AG10803 (cell line): ENCODE measurements at regions not wholly inside any gene's neighbourhood (a gene's known extent, or its start where the extent isn't known, plus 50 kb on each side); places are given as distances from the start of the nearest gene placed in this dataset.

Experiments
- DNase-seq: peaks from one replicate; pipeline ENCODE4 v3.0.0; 2010; ENCODE audit warnings: low read depth
- H3K4me3 ChIP-seq: 2 replicates; pipeline ENCODE4 v1.5.1; 2011; ENCODE audit warnings: mild to moderate bottlenecking, low read length, control low read depth
- TF ChIP-seq, protein P1 (sequence below): conservative IDR thresholded peaks from 2 replicates; pipeline ENCODE4 v1.5.1; 2011; ENCODE audit warnings: mild to moderate bottlenecking, low read length, control low read depth, inconsistent platforms

DNA sequence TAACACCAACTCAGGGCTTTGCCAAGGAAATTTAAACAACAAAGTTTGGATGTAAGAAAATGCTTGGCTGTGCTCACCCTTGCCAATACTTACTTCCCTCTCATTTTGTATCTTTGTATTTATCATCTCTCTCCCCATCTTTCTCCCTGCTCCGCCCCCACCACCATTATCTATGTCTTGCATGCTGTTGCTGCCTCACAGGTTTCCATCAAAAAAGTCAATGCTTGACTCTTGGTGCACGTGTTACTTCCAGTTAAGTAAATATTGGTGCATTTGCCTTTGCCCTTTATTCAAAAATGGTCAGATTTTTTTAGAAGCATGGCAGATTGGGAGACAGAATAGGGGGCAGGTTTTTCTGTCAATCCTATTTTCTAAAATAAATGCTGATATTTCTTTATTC, 626.0 kb downstream of the ACTR3B start:
- TF ChIP-seq, protein P1, sequence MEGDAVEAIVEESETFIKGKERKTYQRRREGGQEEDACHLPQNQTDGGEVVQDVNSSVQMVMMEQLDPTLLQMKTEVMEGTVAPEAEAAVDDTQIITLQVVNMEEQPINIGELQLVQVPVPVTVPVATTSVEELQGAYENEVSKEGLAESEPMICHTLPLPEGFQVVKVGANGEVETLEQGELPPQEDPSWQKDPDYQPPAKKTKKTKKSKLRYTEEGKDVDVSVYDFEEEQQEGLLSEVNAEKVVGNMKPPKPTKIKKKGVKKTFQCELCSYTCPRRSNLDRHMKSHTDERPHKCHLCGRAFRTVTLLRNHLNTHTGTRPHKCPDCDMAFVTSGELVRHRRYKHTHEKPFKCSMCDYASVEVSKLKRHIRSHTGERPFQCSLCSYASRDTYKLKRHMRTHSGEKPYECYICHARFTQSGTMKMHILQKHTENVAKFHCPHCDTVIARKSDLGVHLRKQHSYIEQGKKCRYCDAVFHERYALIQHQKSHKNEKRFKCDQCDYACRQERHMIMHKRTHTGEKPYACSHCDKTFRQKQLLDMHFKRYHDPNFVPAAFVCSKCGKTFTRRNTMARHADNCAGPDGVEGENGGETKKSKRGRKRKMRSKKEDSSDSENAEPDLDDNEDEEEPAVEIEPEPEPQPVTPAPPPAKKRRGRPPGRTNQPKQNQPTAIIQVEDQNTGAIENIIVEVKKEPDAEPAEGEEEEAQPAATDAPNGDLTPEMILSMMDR, result no peak
- H3K4me3 ChIP-seq, result no peak overlapping the region
- DNase-seq, result no peak

DNA sequence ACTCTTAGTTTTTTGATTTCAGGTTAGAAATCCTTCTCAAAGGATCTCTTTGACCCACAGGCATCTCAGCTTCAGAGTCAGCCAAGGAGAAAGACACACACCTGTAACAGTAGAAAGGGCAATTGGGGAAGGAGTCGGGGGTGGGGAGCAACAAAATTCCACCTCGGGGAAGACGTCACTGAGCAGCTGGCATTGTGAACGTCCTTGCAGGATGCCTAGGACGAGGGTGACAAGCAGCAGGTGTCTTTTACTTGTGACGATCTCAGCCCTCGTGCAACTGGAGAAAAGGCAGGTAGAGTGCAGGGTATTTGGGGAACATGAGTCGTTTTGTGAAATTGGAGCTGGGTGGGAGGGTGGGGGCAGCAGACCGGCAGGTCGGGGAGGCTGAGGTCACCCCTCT, 627.0 kb downstream of the ACTR3B start:
- TF ChIP-seq, protein P1, result no peak
- no peak for DNase-seq
- no peak overlapping the region for H3K4me3 ChIP-seq

DNA sequence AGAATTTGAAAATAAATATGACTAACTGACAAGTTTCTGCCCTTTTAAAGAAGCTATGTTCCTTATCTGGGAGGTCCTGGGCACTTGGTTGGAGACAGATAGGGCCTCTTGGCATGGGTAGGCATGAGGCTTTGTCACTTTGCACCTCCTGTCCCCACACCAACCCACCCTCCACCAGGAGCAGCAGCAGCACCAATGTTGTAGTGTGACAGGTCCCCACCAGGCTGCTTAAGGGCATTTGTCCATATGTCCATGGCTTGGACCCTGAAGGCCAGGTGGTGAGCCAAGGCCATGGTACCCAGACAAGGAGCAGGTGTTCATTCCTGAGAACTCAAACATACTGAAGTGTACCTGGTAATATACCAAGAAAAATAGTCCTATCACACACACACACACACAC, 629.1 kb downstream of the ACTR3B start:
- no peak for DNase-seq
- H3K4me3 ChIP-seq, result no peak overlapping the region
- TF ChIP-seq, protein P1, result no peak

DNA sequence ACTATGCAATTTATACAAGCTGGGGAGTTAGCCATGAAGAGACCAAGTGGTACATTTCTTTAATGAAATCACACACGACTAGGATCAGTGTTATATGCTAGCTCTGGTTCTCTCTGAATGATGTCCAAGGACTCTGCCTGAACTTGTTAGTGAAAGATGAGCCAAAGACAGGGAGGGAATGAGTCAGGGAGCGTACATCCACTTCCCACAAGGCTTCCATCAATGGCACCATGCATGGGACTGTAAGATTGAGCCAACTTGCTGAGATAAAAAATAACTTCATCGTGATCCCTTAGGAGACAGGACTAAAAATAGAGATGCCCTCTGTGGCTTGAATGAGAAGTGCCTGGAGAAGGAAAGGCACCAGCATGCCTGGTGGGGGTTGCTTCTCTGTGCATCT, 629.7 kb downstream of the ACTR3B start:
- TF ChIP-seq, protein P1, result no peak
- H3K4me3 ChIP-seq, result no peak overlapping the region
- no peak for DNase-seq

DNA sequence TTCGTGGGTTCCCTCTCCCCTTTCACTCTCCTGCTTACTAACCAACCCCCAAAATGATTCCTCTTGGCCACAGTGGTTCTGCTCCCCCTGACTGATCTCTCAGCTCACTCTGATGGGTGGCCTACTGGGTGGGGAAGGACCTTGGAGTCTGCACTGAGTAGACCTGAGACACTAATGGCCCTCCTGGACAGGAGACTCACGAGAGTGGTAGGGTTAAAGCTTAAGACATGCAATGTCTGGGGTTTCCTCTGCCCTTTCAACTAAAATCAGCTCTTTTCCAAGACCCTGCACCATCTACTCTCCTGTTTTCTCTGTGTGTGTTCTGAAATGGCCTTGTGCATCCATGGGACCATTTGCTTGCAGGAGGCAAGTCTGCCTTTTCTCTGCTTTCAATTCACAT, 631.4 kb downstream of the ACTR3B start:
- TF ChIP-seq, protein P1, result no peak
- DNase-seq, result no peak
- H3K4me3 ChIP-seq, result no peak overlapping the region

DNA sequence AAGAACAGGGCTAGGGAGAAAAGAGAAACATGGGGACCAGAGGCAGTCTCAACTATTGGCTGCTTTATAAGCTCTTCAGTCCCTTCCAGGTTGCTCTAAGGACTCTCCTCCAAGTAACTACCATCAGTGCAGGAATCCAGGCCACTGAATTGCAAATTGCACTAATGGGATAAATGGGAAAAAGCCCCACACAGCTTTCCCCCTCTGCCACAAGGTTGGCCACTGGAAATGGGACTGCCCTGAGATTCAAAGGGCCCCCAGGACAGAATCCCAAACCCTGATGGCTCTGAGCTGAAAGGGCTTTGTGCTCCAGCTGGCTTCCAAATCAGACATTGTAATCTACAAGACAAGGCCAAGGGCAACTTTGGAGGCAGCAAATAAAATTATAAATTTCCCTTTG, 633.2 kb downstream of the ACTR3B start:
- DNase-seq, result no peak
- H3K4me3 ChIP-seq, result no peak overlapping the region
- TF ChIP-seq, protein P1, result no peak

DNA sequence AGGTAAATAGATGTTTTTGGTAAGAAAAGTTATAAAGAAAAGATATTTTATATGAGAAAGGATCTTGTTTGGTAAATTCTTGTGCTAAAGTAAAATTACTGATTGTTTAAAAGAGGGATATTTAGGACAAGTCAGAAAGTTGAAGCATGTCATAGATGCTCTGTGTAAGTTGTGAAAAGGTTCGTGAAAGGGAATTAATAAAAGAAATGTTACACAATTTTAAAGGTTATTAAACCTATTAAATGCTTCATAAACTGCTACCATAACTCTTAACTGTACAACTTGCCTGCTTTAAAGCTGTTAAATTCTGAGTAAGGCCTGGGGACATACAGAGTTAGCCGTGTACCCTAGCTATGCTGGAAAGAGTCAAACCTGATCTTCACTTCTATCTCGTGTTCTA, 634.1 kb downstream of the ACTR3B start:
- no peak overlapping the region for H3K4me3 ChIP-seq
- no peak for DNase-seq
- TF ChIP-seq, protein P1, result no peak
